Neuron (in vitro differentiated cells): ENCODE measurements at regions not wholly inside any gene's neighbourhood (a gene's known extent, or its start where the extent isn't known, plus 50 kb on each side); places are given as distances from the start of the nearest gene placed in this dataset.

ENCODE experiments used
- H2AFZ ChIP-seq: one replicate; pipeline ENCODE4 v1.6.1; 2013; ENCODE audit warnings: low read depth, mild to moderate bottlenecking, inconsistent platforms, low read length, moderate library complexity
- H3K27me3 ChIP-seq: one replicate; pipeline ENCODE4 v1.6.1; 2013; ENCODE audit warnings: low read length; ENCODE audit not compliant: insufficient read depth
- H3K36me3 ChIP-seq: one replicate; pipeline ENCODE4 v1.6.1; 2013; ENCODE audit warnings: low read length; ENCODE audit not compliant: insufficient read depth
- H3K4me1 ChIP-seq: one replicate; pipeline ENCODE4 v1.6.1; 2013; ENCODE audit warnings: low read length; ENCODE audit not compliant: insufficient read depth
- H3K4me3 ChIP-seq: 2 replicates; pipeline ENCODE4 v1.5.1; 2013; ENCODE audit warnings: mild to moderate bottlenecking, low read length, moderate library complexity
- H3K9me3 ChIP-seq: one replicate; pipeline ENCODE4 v1.6.1; 2013; ENCODE audit warnings: low read length

GRCh38 chr2:22692746-22693145 is 692.2 kb upstream of the KLHL29 start:
- H3K9me3 ChIP-seq: no peaks in the 10 kb centered on the region

DNA sequence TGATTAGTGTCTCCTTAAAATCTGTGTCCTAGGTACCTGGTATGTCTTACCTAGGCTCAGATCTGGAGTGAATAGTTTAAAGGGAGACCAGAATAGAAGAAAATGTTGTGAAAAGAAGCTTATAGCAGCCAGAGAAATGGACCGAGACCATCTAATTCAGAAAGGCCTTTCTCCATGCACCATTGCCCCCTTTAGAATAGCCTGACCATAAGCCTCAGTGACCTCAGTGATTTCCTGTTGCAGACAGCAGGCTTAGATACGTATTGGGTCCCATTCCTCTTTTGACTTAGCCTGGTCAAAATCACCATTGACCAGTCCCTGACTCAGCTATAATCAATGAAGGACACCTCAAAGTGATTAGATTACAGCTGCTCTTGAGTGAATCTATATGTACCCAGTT is 690.7 kb upstream of the KLHL29 start:
- Histone ChIP-seq H3K4me3 (no peak overlapping the region), H2AFZ (no peak overlapping the region), H3K9me3 (no peaks in the 10 kb centered on the region), H3K27me3 (no peaks in the 10 kb centered on the region), H3K4me1 (peaks cover 25% of the 10 kb centered on the region), H3K36me3 (no peaks in the 10 kb centered on the region)

More at GRCh38 chr2:22692746-22693145, 692.2 kb upstream of the KLHL29 start:
- Histone ChIP-seq H3K4me1 (peaks cover 25% of the 10 kb centered on the region), H2AFZ (no peak overlapping the region), H3K36me3 (no peaks in the 10 kb centered on the region), H3K4me3 (no peak overlapping the region), H3K27me3 (no peaks in the 10 kb centered on the region)

GRCh38 chr2:22694856-22695255 is 690.1 kb upstream of the KLHL29 start:
- Histone ChIP-seq H3K4me1 (peaks cover 25% of the 10 kb centered on the region), H3K27me3 (no peaks in the 10 kb centered on the region), H3K36me3 (no peaks in the 10 kb centered on the region), H3K4me3 (no peak overlapping the region), H3K9me3 (no peaks in the 10 kb centered on the region), H2AFZ (no peak overlapping the region)

GRCh38 chr2:22697054-22697788 is 687.8 kb upstream of the KLHL29 start:
- Histone ChIP-seq H3K4me1 (peaks cover 25% of the 10 kb centered on the region), H3K27me3 (no peaks in the 10 kb centered on the region), H2AFZ (no peak overlapping the region), H3K4me3 (no peak overlapping the region), H3K9me3 (no peaks in the 10 kb centered on the region), H3K36me3 (no peaks in the 10 kb centered on the region)

DNA sequence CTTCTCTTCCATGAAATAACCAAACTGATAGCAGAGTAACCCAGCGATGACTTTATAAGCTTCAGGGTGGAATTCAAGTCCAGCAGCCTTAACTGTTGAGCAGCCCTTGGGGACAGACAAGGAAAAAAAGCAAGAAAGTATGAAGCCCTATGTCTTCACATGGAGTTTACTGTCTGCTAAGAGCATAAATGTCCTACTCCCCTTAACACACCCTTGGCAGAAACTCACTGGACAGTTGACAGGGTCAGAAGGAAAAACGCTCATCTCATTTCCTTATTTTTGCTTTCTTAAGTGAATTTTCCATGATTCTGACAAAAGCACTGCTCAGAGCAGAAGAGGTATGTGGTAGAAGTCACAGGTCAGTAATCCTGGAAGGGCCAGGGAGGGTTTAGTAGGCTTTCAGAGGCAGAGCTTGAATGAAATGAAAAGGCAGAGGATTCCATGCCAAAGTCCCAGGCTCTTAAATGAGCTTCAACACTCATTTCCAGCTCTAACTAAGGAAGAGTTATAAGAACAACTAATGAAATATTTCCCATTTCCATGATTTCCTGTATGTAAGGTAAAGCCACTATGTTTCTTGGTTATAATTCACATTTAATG is 683.3 kb upstream of the KLHL29 start:
- H3K4me1 ChIP-seq: no peaks in the 10 kb centered on the region
- no peak overlapping the region for H3K4me3 ChIP-seq
- H3K36me3 ChIP-seq: no peaks in the 10 kb centered on the region
- no peaks in the 10 kb centered on the region for H3K27me3 ChIP-seq
- no peaks in the 10 kb centered on the region for H3K9me3 ChIP-seq
- H2AFZ ChIP-seq: no peak overlapping the region

DNA sequence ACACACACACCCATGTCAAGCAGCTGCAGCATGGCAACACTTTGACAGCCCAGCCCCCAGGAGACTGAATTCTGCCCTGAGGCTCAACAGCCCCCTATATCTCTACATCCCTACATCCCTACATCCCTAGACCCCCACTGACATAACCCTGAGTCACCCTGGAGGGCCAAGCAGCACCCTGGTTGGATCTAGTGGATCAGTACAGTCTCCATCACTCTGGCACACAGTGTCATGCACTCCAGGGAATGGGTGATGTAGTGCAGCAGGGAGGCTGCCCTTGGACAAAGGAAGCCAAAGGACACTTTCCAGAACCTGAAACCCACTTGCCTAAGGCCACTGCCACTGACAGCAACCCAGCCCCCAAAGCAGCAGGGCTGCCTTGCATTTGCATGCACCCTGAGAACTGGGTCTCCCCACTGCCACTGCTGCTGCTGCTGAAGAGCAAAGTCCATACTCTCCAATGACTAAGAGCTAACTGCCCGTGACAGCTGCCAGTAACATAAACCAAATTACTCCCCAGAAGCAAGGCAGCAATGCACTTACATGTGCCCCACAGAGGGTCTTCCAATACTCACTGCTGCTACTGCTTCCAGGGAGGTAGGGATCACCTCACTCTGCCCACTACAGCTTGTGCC is 681.6 kb upstream of the KLHL29 start:
- H3K9me3 ChIP-seq: no peaks in the 10 kb centered on the region
- no peaks in the 10 kb centered on the region for H3K4me1 ChIP-seq
- no peaks in the 10 kb centered on the region for H3K36me3 ChIP-seq
- H2AFZ ChIP-seq: no peak overlapping the region
- H3K4me3 ChIP-seq: no peak overlapping the region
- no peaks in the 10 kb centered on the region for H3K27me3 ChIP-seq

DNA sequence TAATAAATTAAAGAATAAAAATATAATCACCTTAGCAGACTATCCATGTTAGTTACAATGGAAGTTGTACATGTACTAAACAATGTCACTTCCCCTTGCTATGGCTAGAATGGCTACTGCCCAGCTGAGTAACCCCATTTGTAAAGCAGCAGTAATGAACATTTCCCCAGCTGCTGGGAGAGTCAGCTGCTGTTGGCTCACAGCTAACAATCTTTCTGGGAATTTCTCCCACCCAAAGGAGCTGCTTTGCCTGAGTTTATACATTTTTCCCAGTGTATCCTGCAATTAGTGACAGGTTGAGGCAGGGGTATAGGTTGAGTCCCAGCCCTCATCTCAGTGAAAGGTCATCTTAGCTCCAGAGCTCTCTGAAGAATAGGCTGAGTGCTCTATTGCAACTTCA is 665.6 kb upstream of the KLHL29 start:
- Histone ChIP-seq H2AFZ (no peak overlapping the region), H3K9me3 (no peaks in the 10 kb centered on the region)

GRCh38 chr2:22729466-22729865 is 655.5 kb upstream of the KLHL29 start:
- H3K4me3 ChIP-seq: no peak overlapping the region
- H3K36me3 ChIP-seq: no peaks in the 10 kb centered on the region
- H3K27me3 ChIP-seq: no peaks in the 10 kb centered on the region
- H2AFZ ChIP-seq: no peak overlapping the region
- no peaks in the 10 kb centered on the region for H3K4me1 ChIP-seq
- H3K9me3 ChIP-seq: no peaks in the 10 kb centered on the region

More for the DNA sequence above, 665.6 kb upstream of the KLHL29 start:
- no peaks in the 10 kb centered on the region for H3K4me1 ChIP-seq
- no peak overlapping the region for H3K4me3 ChIP-seq
- H3K36me3 ChIP-seq: no peaks in the 10 kb centered on the region
- no peaks in the 10 kb centered on the region for H3K27me3 ChIP-seq

DNA sequence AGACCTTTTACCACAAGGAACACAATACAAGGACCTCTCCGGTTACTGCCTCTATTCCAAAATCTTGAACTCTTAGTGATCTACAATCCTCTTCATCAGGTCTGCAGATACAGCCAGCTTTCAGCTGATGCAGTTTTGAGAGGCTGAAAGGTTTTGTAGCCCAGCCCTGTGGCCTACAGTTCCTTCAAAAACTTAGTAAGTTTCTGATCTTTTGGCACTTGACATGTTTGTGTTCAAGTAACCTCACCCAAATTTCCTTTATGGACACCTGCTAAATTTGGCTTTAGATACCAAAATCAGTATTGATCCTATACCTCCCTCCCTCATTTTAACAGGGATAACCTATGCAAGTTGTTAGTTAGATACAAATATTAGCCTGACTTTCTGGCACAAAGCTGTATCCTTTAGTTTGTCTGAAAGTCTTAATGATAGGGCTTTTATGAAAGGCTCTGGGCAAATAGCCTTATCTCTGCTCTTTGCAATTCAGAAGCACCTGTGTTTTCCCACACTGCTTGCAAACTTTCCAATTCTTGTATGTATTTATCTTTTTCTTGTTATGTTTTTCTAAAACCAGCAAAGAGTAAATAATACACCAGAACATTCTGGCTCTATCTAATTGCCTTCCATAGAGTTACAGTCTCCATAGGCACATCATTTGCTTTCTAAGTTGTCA is 650.5 kb upstream of the KLHL29 start:
- no peaks in the 10 kb centered on the region for H3K4me1 ChIP-seq
- no peaks in the 10 kb centered on the region for H3K9me3 ChIP-seq
- no peaks in the 10 kb centered on the region for H3K36me3 ChIP-seq
- H3K4me3 ChIP-seq: no peak overlapping the region
- H2AFZ ChIP-seq: no peak overlapping the region
- no peaks in the 10 kb centered on the region for H3K27me3 ChIP-seq

DNA sequence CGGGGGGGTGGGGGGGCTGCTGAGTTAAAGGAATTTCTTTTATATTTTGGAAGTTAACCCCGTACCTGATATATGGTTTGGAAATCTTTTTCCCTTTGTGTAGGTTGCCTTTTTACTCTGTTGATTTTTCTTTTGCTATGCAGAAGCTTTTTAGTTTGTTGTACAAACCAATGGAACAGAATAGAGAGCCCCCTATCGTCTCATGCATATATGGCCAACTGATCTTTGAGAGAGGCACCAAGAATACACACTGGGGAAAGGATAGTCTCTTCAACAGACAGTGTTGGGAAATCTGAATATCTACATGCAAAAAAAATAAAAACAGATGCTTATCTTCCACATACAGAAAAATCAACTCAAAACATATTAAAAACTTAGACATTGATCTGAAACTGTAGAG is 647.8 kb upstream of the KLHL29 start:
- no peak overlapping the region for H3K4me3 ChIP-seq
- H3K4me1 ChIP-seq: no peaks in the 10 kb centered on the region
- H2AFZ ChIP-seq: no peak overlapping the region
- no peaks in the 10 kb centered on the region for H3K36me3 ChIP-seq
- no peaks in the 10 kb centered on the region for H3K9me3 ChIP-seq
- H3K27me3 ChIP-seq: no peaks in the 10 kb centered on the region

- Histone ChIP-seq H3K36me3 (no peaks in the 10 kb centered on the region), H3K9me3 (no peaks in the 10 kb centered on the region), H3K27me3 (no peaks in the 10 kb centered on the region)
Observed at GRCh38 chr2:22741216-22741615, 643.8 kb upstream of the KLHL29 start.

DNA sequence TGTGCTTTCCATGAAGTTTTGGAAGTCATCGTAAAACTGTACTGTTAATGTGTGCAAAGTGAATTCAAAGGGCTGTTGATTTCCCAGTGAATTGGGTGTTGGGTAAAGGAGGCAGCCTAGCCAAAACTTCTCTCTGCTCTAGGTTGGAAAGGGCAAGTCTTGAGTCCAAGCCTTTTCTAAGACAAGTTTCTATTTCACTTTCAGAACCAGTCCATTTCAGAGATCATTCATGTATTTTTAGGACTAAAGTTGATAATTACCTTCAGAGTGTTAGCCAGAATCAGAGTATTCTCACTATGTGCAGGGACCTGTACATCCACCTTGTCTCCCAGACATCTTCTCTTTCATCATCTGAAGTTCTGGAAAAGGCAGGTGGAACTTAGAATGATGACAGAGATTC is 636.1 kb upstream of the KLHL29 start:
- Histone ChIP-seq H3K4me3 (no peak overlapping the region), H3K27me3 (no peaks in the 10 kb centered on the region), H3K36me3 (no peaks in the 10 kb centered on the region), H2AFZ (no peak overlapping the region), H3K4me1 (no peaks in the 10 kb centered on the region), H3K9me3 (no peaks in the 10 kb centered on the region)

More at GRCh38 chr2:22741216-22741615, 643.8 kb upstream of the KLHL29 start:
- Histone ChIP-seq H3K4me3 (no peak overlapping the region), H3K4me1 (no peaks in the 10 kb centered on the region), H2AFZ (no peak overlapping the region)

- H3K4me1 ChIP-seq: no peaks in the 10 kb centered on the region
- no peaks in the 10 kb centered on the region for H3K9me3 ChIP-seq
- H2AFZ ChIP-seq: no peak overlapping the region
- no peaks in the 10 kb centered on the region for H3K36me3 ChIP-seq
- no peaks in the 10 kb centered on the region for H3K27me3 ChIP-seq
- no peak overlapping the region for H3K4me3 ChIP-seq
Observed at GRCh38 chr2:22753476-22753875, 631.5 kb upstream of the KLHL29 start.
